Spleen (tissue), 7 donors: ENCODE measurements at regions not wholly inside any gene's neighbourhood (a gene's known extent, or its start where the extent isn't known, plus 50 kb on each side); places are given as distances from the start of the nearest gene placed in this dataset.

Experiments
- POLR2A ChIP-seq, 3 donors: fragments of 450-650 bp; IDR thresholded peaks; one replicate each; pipeline ENCODE4 v1.5.1; 2017; ENCODE audit warnings: antibody characterized with exemption in 3 of 3, mild to moderate bottlenecking in 1 of 3
- TF ChIP-seq, protein P1 (sequence below), 11 experiments: fragments of 200-600 bp in 7 of 11; fragments of 450-650 bp in 4 of 11; sonication (generic) in 4 of 11; IDR thresholded peaks in 8 of 11; conservative IDR thresholded peaks in 3 of 11; 1 replicate in 7 of 11; 2 replicates in 4 of 11; pipeline versions ENCODE4 v1.4.0 to v1.8.0; 2016 to 2021; ENCODE audit warnings: antibody characterized with exemption in 11 of 11, inconsistent platforms in 4 of 11, mild to moderate bottlenecking in 1 of 11
- donor health status: DM: no; HTN: no; CAD: no; lungs with moderate emphysema.
- donor health status: DM: no; HTN: no; CAD: no.
- donor health status: DM: no; HTN: no; CAD: no.

DNA sequence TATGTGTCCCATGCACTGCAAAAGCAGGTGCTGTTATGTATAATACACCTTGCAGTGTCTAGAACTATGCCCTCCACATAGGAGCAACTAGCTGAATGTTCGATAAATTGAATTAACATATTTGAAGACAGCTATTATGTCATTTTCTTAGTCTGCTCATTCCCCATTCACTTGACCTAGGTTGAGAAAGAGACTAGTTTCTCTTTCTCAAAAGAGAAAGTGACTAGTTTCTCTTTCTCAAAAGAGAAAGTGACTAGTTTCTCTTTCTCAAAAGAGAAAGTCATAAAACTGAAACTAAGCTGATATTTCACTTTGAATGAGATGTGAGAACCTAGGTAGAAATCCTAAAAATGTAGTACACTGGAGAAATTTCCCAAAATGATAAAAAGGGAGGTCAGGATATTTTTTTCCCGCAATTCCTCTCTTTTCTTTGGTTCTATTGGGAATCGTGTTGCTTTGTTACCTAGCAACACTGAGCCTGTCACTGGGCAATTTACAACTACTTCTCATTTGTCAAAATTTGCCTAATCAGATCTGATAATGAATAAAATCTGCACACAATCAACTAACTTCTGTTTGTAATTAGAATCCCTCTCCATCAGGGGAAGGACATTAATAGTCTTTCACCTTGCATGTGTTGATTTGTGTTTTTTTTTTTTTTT, 132.0 kb upstream of the GRIA1 start:
- no peak for TF ChIP-seq POLR2A (IDR thresholded peaks at IDR 0.05)
- TF ChIP-seq, protein P1, sequence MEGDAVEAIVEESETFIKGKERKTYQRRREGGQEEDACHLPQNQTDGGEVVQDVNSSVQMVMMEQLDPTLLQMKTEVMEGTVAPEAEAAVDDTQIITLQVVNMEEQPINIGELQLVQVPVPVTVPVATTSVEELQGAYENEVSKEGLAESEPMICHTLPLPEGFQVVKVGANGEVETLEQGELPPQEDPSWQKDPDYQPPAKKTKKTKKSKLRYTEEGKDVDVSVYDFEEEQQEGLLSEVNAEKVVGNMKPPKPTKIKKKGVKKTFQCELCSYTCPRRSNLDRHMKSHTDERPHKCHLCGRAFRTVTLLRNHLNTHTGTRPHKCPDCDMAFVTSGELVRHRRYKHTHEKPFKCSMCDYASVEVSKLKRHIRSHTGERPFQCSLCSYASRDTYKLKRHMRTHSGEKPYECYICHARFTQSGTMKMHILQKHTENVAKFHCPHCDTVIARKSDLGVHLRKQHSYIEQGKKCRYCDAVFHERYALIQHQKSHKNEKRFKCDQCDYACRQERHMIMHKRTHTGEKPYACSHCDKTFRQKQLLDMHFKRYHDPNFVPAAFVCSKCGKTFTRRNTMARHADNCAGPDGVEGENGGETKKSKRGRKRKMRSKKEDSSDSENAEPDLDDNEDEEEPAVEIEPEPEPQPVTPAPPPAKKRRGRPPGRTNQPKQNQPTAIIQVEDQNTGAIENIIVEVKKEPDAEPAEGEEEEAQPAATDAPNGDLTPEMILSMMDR (IDR thresholded peaks at IDR 0.05 in 8 of 11, conservative IDR thresholded peaks at IDR 0.05 in 3 of 11), result no peak
